Brain microvascular endothelial cell (primary cell): ENCODE measurements at regions not wholly inside any gene's neighbourhood (a gene's known extent, or its start where the extent isn't known, plus 50 kb on each side); places are given as distances from the start of the nearest gene placed in this dataset.
"Not testable (repeated sequence)": the region's sequence is repeated elsewhere in the genome, so short reads cannot be mapped to it uniquely, and the experiment has no call there.

ENCODE experiments used
- DNase-seq: peaks from one replicate; pipeline ENCODE4 v3.0.0-alpha.2; 2020
- H3K27ac ChIP-seq: fragments of 250-450 bp; sonication (Bioruptor Pico); 2 replicates; pipeline ENCODE4 v1.5.1; 2020; ENCODE audit warnings: mild to moderate bottlenecking, moderate library complexity
- H3K27me3 ChIP-seq: fragments of 250-450 bp; sonication (Bioruptor Pico); replicated peaks from 2 replicates; pipeline ENCODE4 v1.5.1; 2020; ENCODE audit warnings: mild to moderate bottlenecking
- H3K36me3 ChIP-seq: fragments of 250-450 bp; sonication (Bioruptor Pico); replicated peaks from 2 replicates; pipeline ENCODE4 v1.5.1; 2020; ENCODE audit warnings: mild to moderate bottlenecking
- H3K4me3 ChIP-seq: 2 replicates; pipeline ENCODE4 v1.5.1; 2011; ENCODE audit warnings: low read depth, mild to moderate bottlenecking, control low read depth, low read length, moderate library complexity
- in situ Hi-C: cut with HindIII; loops from 2 replicates; pipeline ENCODE4 v1.10.0; 2017; ENCODE audit warnings: low sequenced_read_pairs, low pct_ligation_motif_present
- TF ChIP-seq, protein P1 (sequence below): IDR thresholded peaks from 2 replicates; pipeline ENCODE4 v1.5.1; 2011; ENCODE audit warnings: low read depth, mild to moderate bottlenecking, moderate library complexity, low read length, control low read depth, inconsistent platforms; ENCODE audit errors: missing control alignments

DNA sequence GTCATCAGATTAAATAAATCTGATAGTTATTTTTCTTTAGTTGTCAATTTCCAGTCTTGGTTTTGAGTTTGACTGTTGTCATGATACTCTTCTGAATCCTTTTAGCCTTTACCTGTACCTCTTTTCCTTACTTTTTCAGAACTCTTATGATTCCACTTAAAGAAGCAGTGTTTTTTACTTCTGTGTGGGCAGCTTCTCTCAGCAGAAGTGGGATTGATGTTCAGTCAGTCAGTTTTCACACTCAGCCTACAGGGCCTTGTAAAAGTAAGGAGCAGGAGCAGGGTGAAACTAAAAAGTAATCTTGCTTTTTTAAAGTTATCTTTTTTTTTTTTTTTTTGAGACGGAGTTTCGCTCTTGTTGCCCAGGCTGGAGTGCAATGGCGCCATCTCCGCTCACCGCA, 75.1 kb downstream of the HAUS1 start:
- Histone ChIP-seq H3K4me3 (no peak overlapping the region), H3K27me3 (no peaks in the 10 kb centered on the region), H3K27ac (no peak overlapping the region), H3K36me3 (no peaks in the 10 kb centered on the region)
- no peak for DNase-seq
- in situ Hi-C loops, result no loop called here
- TF ChIP-seq, protein P1, sequence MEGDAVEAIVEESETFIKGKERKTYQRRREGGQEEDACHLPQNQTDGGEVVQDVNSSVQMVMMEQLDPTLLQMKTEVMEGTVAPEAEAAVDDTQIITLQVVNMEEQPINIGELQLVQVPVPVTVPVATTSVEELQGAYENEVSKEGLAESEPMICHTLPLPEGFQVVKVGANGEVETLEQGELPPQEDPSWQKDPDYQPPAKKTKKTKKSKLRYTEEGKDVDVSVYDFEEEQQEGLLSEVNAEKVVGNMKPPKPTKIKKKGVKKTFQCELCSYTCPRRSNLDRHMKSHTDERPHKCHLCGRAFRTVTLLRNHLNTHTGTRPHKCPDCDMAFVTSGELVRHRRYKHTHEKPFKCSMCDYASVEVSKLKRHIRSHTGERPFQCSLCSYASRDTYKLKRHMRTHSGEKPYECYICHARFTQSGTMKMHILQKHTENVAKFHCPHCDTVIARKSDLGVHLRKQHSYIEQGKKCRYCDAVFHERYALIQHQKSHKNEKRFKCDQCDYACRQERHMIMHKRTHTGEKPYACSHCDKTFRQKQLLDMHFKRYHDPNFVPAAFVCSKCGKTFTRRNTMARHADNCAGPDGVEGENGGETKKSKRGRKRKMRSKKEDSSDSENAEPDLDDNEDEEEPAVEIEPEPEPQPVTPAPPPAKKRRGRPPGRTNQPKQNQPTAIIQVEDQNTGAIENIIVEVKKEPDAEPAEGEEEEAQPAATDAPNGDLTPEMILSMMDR, result no peak

DNA sequence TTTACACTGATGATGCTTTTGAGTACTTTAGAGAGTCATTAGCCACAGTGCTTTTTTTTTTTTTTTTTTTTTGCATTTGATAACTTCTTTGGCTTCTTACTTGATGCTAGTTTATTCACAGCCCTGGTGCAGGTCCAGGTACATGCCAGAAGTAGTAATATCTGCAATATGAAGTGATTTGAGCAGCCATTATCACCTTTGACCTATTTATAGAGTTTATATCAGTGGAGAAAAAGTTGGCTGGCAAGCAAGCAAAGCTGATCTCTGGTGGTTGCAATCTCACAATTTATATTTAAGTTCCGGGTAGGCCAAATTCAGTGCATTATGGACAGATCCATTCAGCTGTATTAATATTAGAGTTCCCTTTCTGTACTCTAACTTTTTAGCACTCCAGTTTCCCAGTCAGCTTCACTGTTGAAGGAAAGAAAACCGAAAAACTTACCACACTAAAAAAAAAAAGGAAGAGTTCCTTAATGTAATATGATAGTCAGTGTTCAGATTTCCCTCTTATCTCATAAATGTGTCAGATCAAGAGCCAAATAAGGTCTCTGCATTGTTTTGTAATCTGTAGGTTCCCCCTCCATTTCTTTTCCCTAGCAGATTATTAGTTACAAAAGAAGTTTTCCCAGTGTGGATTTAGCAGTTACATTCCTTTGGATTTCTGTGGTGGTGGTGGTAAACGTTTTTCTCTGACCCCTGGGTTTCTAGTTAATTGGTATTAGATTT, 78.6 kb downstream of the HAUS1 start:
- Histone ChIP-seq H3K4me3 (no peak overlapping the region), H3K27ac (no peak overlapping the region), H3K36me3 (no peaks in the 10 kb centered on the region), H3K27me3 (no peaks in the 10 kb centered on the region)
- in situ Hi-C loops, result no loop called here
- TF ChIP-seq, protein P1, result no peak
- no peak for DNase-seq

- DNase-seq, H3K27ac ChIP-seq, H3K4me3 ChIP-seq, H3K27me3 ChIP-seq, in situ Hi-C loops, H3K36me3 ChIP-seq: not testable (repeated sequence)
These were observed 80.1 kb downstream of the HAUS1 start for GRCh38 chr18:46184296-46184695.

DNA sequence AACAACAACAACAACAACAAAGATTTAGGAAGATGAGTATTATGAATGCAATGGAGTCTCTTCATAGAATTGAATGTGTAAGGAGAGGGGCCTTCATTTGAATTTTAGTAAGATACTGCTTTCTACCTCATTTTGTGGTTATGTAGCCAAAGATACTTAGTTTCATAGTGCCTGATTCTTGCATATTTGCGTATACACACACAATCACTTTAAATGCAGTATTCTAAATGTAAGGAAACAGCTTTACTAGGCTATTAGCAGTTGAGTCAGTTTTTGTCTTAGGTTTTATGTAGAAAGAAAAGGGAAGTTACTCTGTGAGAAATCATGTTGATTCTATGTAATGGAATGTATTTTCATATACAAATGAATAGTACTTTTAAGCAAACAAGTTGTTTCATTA, 80.5 kb downstream of the HAUS1 start:
- Histone ChIP-seq H3K4me3 (no peak overlapping the region), H3K27ac (no peak overlapping the region), H3K36me3 (no peaks in the 10 kb centered on the region), H3K27me3 (no peaks in the 10 kb centered on the region)
- in situ Hi-C loops, result no loop called here
- TF ChIP-seq, protein P1, result no peak
- DNase-seq, result no peak

DNA sequence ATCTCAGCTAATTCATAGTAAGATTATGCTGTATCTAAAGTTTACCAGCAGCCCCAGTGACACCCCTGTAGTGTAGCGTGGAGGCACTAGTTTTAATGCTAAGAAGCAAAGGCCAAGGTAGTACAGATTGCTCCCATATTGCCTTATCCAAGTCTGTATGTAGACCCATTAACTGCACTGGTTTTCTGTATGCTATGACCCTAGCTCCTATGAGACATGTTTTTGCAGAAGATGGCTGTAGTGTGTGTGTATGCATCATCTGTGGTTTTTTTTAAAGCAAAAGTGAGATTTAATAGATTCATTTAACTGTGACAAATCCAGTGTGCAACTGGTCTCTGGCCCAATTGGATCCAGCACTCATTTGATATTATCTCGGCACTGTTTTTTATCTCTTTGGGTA, 86.5 kb downstream of the HAUS1 start:
- no peak for DNase-seq
- TF ChIP-seq, protein P1, result no peak
- Histone ChIP-seq H3K27me3 (no peaks in the 10 kb centered on the region), H3K27ac (no peak overlapping the region), H3K36me3 (no peaks in the 10 kb centered on the region), H3K4me3 (no peak overlapping the region)
- in situ Hi-C loops, result no loop called here

GRCh38 chr18:46196627-46197243, 92.5 kb downstream of the HAUS1 start:
- no peak overlapping the region for H3K27ac ChIP-seq
- in situ Hi-C loops, result no loop called here
- no peaks in the 10 kb centered on the region for H3K36me3 ChIP-seq
- no peak for DNase-seq
- TF ChIP-seq, protein P1, result no peak
- no peaks in the 10 kb centered on the region for H3K27me3 ChIP-seq
- no peak overlapping the region for H3K4me3 ChIP-seq
